A673 (cell line): ENCODE measurements at regions not wholly inside any gene's neighbourhood (a gene's known extent, or its start where the extent isn't known, plus 50 kb on each side); places are given as distances from the start of the nearest gene placed in this dataset.

Experiments used
- CTCF ChIP-seq: fragments of 300-800, 200-600 bp; sonication (generic); conservative IDR thresholded peaks from 2 replicates; pipeline ENCODE4 v1.5.1; 2017; ENCODE audit warnings: low read depth, mild to moderate bottlenecking, antibody characterized with exemption, low read length, moderate library complexity, mixed read lengths
- EZH2 ChIP-seq: fragments of 200-600 bp; sonication (generic); IDR thresholded peaks from 2 replicates; pipeline ENCODE4 v1.6.1; 2017; ENCODE audit warnings: borderline replicate concordance, low read depth, mild to moderate bottlenecking, mixed read lengths, antibody characterized with exemption, low read length; ENCODE audit not compliant: poor library complexity, severe bottlenecking

DNA sequence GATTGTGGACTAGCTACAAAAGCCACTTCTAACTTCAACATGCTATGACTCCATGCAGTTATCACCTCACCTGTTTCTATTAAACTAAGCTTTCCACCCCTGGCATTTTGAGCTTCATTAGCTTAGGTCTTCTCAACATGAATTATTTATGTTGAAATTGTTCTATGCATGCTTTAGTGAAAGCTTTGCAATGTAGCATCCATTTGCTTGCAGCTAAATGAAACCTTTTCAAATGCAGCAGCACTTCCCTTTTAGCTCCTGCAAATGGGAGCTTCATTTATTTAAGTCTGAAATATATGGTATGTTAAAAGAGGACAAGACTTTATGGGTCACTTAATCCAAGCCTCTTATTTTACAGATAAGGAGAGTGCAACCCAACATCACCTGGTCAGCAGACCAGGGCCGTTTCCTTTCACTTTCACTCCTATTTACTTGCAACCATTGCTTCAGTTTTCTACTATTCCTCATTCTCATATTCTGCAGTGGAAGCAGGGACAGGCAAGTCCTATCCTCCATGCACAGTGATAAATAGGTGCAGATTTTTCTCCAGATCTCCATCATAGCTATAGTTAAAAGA lies 56.4 kb upstream of the SAMSN1 start:
- TF ChIP-seq CTCF: no peak
- TF ChIP-seq EZH2: no peak
